ENCODE measurements at regions not wholly inside any gene's neighbourhood (a gene's known extent, or its start where the extent isn't known, plus 50 kb on each side); places are given as distances from the start of the nearest gene placed in this dataset.

- no peak for TF ChIP-seq JUN (IDR thresholded peaks at IDR 0.05)
- TF ChIP-seq CBX2 (IDR thresholded peaks at IDR 0.05; ENCODE audit: borderline replicate concordance, low read depth): no peak
- TF ChIP-seq CTCF (IDR thresholded peaks at IDR 0.05): no peak
Measured at GRCh38 chr1:90198616-90199332, 203.9 kb downstream of the ZNF326 start.
